SK-MEL-5 (cell line): ENCODE measurements at regions not wholly inside any gene's neighbourhood (a gene's known extent, or its start where the extent isn't known, plus 50 kb on each side); places are given as distances from the start of the nearest gene placed in this dataset.
"Not testable (repeated sequence)": the region's sequence is repeated elsewhere in the genome, so short reads cannot be mapped to it uniquely, and the experiment has no call there.

Source experiments
- DNase-seq: peaks from one replicate; pipeline ENCODE4 v3.0.0-alpha.2; 2016; ENCODE audit warnings: low read depth, low spot score
- in situ Hi-C: cut with HindIII; loops from 2 replicates; pipeline ENCODE4 v1.10.0; 2016; ENCODE audit warnings: low sequenced_read_pairs, high pct_unique_total_duplicates, low pct_unique_long_range_greater_than_20kb

DNA sequence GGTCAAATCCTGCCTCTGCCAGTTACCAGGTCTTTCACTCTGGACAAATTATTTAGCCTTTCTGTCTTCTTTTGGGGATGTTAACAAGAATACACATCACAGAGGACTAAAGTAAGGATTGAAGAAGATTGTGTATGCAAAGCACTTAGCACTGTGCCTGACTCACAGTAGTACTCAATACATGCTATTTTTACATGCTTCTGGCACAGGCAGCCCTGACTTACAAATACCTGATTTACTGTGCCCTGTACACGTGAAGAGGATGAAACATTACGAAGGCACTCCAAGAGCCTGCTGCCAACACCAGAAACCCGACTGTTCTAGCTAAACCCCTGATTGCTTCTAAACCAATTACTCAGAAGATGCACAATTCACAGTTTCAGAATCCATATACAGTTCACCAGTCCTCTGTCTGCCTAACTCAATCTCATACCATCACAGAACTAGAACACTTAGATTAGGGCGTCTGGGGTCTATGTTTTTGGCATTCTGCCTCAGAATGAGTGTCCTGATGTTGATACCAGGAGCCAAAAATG is 300.9 kb upstream of the DDI1 start:
- in situ Hi-C loops, result no loop called here
- no peak for DNase-seq

DNA sequence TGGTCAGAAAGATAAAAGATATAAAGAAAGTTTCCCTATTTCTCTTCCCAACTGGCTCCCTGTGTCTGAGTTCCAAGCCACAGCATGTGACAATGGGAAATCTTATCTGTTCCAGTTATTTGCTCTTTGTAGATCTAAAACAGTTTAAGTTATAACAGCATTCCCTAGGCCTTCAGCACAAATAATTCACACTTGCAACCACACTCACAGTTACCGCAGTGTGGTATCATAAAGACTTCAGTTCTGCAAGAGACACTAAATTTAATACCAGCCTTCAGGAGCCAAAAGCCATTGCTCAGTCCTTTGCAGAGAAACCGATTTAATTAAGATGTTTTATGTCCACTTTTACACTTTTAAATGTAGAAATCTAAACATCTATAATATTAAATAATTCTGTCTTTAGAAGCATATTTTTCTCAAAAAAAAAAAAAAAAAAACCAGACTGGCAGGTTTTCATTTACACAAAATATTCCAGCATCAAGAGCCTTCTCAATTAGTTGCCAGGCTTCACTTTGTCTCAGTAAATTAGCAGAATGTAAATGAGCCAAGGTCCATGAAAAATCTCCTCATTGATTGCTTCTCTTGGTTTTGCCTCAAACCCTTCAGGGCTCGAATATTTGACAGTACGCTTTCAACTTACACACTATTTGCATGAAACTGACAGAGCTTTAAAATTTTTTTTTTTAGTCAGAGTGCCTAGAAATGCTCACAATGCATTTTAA is 300.0 kb upstream of the DDI1 start:
- in situ Hi-C loops, result no loop called here
- DNase-seq, result no peak

- no peak for DNase-seq
- in situ Hi-C loops, result no loop called here
Measured at GRCh38 chr11:103737037-103737622, 299.3 kb upstream of the DDI1 start.

DNA sequence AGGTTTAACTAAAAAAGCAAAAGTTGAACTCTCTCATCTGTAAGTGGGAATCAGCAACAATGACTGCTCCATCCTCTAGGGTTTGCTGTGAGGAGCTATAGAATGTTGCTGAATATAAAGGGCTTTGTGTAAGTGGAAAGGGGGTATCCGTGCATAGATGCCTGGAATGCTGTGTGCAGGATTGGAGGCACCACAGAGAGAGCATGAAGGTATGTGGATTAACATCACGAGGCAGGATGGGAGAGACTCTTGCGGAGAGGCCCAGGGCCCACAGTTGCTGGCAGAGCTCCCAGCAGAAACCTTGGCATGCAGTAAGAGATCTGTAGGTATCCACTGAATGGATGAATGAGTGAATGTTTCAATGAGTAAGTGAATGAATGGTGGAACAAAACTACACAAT is 298.7 kb upstream of the DDI1 start:
- DNase-seq, result peak; percentile 9
- in situ Hi-C loops, result no loop called here

DNA sequence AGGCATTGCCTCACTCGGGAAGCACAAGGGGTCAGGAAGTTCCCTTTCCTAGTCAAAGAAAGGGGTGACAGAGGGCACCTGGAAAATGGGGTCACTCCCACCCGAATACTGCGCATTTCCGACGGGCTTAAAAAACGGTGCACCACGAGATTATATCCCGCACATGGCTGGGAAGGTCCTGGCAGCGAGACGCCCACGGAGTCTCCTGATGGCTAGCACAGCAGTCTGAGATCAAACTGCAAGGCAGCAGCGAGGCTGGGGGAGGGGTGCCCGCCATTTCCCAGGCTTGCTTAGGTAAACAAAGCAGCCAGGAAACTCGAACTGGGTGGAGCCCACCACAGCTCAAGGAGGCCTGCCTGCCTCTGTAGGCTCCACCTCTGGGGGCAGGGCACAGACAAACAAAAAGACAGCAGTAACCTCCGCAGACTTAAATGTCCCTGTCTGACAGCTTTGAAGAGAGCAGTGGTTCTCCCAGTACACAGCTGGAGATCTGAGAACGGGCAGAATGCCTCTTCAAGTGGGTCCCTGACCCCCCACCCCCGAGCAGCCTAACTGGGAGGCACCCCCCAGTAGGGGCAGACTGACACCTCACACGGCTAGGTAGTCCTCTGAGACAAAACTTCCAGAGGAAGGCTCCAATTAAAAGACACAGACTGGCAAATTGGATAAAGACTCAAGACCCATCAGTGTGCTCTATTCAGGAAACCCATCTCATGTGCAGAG is 297.2 kb upstream of the DDI1 start:
- in situ Hi-C loops, DNase-seq: not testable (repeated sequence)

GRCh38 chr11:103744496-103745153 is 291.8 kb upstream of the DDI1 start:
- in situ Hi-C loops, result no loop called here
- no peak for DNase-seq

GRCh38 chr11:103749158-103749557 is 287.3 kb upstream of the DDI1 start:
- in situ Hi-C loops, result no loop called here

DNA sequence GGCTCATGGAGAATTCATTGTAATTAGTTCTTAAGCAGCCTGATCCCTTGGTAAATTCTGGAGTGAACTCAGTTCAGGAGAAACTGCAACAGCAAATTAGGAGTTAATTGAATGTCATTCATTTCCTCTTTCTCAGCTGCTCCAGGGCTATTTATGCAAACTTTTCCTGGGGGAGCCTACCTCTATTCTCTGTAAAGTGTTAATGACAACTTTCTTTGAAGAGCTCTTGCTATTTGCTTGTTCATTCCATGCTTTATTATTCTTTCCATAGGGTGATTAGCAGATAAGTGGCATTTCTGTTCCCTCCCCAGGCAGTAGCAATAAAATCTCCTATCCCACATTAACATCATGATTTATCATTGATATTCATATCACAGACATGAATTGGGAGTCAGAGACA is 267.6 kb upstream of the DDI1 start:
- in situ Hi-C loops, result no loop called here
- no peak for DNase-seq

More at GRCh38 chr11:103749158-103749557, 287.3 kb upstream of the DDI1 start:
- DNase-seq, result no peak

DNA sequence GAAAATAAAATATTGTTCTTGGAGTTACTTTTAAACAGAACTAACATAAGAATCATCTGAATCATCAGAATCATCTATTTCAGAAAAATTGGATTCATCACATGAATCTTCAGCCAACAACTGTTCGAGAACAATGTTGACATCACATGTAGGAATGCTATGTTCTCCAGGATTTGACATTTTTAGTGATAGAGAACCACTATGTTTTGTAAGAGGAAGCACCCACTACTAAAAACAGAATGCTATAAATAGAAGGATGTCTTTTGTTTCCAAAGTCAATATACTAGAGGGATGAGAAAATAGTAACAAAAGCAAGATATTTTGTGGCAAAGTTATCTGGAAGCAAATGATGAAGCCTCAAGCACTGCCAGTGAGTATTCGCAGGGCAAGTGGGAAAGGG is 263.4 kb upstream of the DDI1 start:
- no peak for DNase-seq
- in situ Hi-C loops, result no loop called here

DNA sequence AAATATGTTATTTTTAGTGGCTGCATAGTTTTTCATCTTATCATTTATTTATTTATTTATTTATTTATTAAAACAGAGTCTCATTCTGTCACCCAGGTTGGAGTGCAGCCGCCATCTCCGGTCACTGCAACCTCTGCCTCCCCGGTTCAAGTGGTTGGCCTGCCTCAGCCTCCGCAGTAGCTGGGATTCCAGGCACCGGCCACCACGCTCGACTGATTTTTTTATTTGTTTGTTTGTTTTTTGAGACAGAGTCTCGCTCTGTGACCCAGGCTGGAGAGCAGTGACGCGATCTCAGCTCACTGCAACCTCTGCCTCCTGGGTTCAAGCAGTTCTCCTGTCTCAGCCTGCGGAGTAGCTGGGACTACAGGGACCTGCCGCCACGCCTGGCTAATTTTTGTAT is 262.9 kb upstream of the DDI1 start:
- no peak for DNase-seq
- in situ Hi-C loops, result no loop called here

- DNase-seq, result no peak
- in situ Hi-C loops, result no loop called here
Measured at GRCh38 chr11:103779054-103779453, 257.4 kb upstream of the DDI1 start.

GRCh38 chr11:103789952-103790351 is 246.5 kb upstream of the DDI1 start:
- in situ Hi-C loops, result no loop called here
- no peak for DNase-seq

DNA sequence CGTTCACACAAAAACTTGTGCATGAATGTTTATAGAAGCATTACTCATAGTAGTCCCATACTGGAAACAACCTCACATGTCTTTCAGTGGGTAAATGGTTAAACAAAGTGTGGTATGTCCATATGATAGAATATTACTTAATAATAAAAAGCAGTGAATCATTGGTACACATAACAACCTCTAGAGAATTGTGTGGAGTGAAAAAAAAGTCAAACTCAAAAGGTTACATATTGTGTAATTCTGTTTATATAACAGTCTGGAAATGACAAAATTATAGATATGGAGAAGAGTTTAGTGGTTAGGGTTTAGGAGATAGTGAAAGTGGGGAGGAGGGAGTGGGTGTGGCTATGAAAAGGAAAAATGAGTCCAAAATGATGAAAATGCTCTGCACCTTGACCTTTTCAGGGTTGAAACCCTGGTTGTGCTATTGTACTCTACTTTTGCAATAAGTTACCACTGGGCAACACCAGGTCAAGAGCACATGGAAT is 243.4 kb upstream of the DDI1 start:
- no peak for DNase-seq
- in situ Hi-C loops, result no loop called here

- DNase-seq, result no peak
- in situ Hi-C loops, result no loop called here
Measured at GRCh38 chr11:103794262-103794661, 242.2 kb upstream of the DDI1 start.

DNA sequence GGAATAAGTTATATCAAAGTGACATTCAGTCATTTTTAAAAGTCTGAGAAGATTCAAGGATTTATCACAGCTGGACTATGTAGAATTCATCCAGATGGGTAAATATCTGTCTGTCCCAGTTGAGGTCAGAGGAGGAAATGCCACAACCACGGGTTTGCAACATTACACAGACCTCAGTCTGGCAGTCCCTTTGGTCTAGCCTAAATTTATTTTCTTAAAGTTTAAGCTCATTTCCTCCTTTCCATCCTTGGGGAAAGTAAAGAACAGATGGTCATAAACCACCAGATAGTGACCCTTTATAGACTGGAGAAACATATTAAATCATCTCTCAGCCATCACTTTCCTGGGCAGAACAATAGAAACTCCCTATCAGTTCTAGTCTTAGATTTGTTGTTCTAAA is 238.4 kb upstream of the DDI1 start:
- in situ Hi-C loops, result no loop called here
- DNase-seq, result no peak

DNA sequence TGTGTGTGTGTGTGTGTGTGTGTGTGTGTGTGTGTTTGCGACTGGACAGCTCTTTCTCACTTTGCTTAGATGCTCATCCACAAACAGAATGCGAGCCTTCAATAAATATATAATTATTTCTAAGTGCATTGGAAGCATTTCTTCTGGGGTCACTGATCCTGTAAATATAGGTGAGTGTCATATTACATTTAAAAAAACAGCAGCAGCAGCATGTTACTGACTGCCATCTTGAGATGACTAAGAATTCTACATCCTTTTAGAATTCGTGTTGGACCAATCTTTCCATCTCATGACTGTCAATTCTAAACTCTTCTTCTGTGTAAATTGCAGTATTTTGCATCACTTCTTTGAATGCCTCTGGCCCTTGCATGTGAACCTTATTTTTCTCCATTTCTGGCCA is 238.0 kb upstream of the DDI1 start:
- in situ Hi-C loops, result no loop called here
- no peak for DNase-seq

DNA sequence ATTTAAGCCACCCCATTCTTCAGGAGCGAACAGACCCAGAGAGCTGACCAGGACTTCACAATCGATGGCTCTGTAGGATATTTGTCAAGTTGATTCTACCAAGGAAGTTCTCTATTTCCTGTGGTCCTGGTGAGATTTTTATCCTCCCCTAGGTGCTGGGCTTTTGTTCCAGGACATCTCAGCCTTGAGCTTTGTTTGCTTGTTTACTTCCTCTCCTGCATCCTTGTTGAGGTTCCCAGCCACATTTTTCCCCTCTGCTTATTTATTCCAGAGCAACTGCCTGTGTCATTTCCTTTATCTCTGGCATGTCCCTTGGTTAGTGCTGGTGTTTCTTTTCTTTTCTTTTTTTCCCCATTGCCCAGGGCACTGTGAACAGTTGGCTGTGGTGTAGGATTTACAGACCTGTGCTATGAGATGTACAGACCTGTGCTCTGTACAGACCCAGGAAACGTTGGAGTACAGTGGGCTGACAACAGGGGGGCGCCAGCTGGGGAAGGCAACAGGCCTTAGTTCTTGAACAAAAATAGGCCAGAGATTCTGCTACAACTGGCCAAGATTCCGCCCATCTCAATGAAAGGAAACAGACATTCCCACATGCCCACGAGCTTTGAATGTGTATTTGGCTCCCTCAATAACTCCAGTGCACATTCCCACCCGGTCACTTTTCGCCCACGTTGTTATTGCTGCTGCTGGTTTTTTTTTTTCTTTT is 235.9 kb upstream of the DDI1 start:
- in situ Hi-C loops, result no loop called here
- DNase-seq, result peak; percentile 1

GRCh38 chr11:103803062-103803461 is 233.4 kb upstream of the DDI1 start:
- DNase-seq, result no peak
- in situ Hi-C loops, result no loop called here
